HepG2 (cell line): ENCODE measurements at regions not wholly inside any gene's neighbourhood (a gene's known extent, or its start where the extent isn't known, plus 50 kb on each side); places are given as distances from the start of the nearest gene placed in this dataset.
A peak's percentile ranks its signal among the peaks of the same experiment; 100 is the strongest.

ENCODE experiments used
- CBX1 ChIP-seq: IDR thresholded peaks from one replicate; pipeline ENCODE4 v1.6.1; 2016; ENCODE audit warnings: antibody characterized with exemption, low read depth
- CCAR2 ChIP-seq: fragments of 200-400 bp; formaldehyde crosslinking; optimal IDR thresholded peaks from 2 replicates; pipeline ENCODE3; 2018; ENCODE audit warnings: low read depth, mild to moderate bottlenecking, low read length, moderate library complexity
- CEBPB ChIP-seq: IDR thresholded peaks from 2 replicates; pipeline ENCODE4 v1.6.1; 2011; ENCODE audit warnings: low read depth, low read length, improper control_type of control experiment, borderline replicate concordance
- KDM6A ChIP-seq: IDR thresholded peaks from 2 replicates; pipeline ENCODE4 v1.6.1; 2016; ENCODE audit warnings: low read depth
- RELA ChIP-seq: sonication (generic); formaldehyde crosslinking; IDR thresholded peaks from 2 replicates; pipeline ENCODE4 v1.4.0; 2020; ENCODE audit warnings: missing genetic modification reagents
- SOX5 ChIP-seq: IDR thresholded peaks from 2 replicates; pipeline ENCODE4 v1.6.1; 2016; ENCODE audit warnings: borderline replicate concordance
- SRSF4 ChIP-seq: fragments of 200-400 bp; formaldehyde crosslinking; IDR thresholded peaks from one replicate; pipeline ENCODE4 v1.6.1; 2018; ENCODE audit warnings: mild to moderate bottlenecking, low read depth, low read length, moderate library complexity; ENCODE audit not compliant: poor library complexity, severe bottlenecking
- TOPORS ChIP-seq: sonication (generic); formaldehyde crosslinking; IDR thresholded peaks from 2 replicates; pipeline ENCODE4 v1.8.0; 2023; ENCODE audit warnings: mild to moderate bottlenecking, missing genetic modification reagents
- ZNF205 ChIP-seq: IDR thresholded peaks from 2 replicates; pipeline ENCODE4 v1.6.1; 2018; ENCODE audit warnings: missing biosample characterization, missing genetic modification reagents
- ZNF274 ChIP-seq: sonication (generic); formaldehyde crosslinking; IDR thresholded peaks from 2 replicates; pipeline ENCODE4 v1.5.1; 2020; ENCODE audit warnings: mild to moderate bottlenecking, missing genetic modification reagents
- ZNF564 ChIP-seq: sonication (generic); formaldehyde crosslinking; IDR thresholded peaks from 2 replicates; pipeline ENCODE4 v1.8.1; 2023; ENCODE audit warnings: mild to moderate bottlenecking, missing genetic modification reagents
- ZNF781 ChIP-seq: sonication (generic); formaldehyde crosslinking; IDR thresholded peaks from 2 replicates; pipeline ENCODE4 v1.5.1; 2020; ENCODE audit warnings: borderline replicate concordance, mild to moderate bottlenecking, missing genetic modification reagents; ENCODE audit errors: not compliant biosample characterization
- ZNF792 ChIP-seq: IDR thresholded peaks from 2 replicates; pipeline ENCODE4 v1.6.1; 2016
- TF ChIP-seq, protein P1 (sequence below): sonication (generic); formaldehyde crosslinking; IDR thresholded peaks from one replicate; pipeline ENCODE4 v1.5.1; 2020; ENCODE audit warnings: mild to moderate bottlenecking, missing genetic modification reagents; ENCODE audit errors: not compliant biosample characterization
- TF ChIP-seq, protein P2 (sequence below): sonication (generic); formaldehyde crosslinking; IDR thresholded peaks from 2 replicates; pipeline ENCODE4; 2020; ENCODE audit warnings: missing genetic modification reagents, mild to moderate bottlenecking, borderline replicate concordance
- TF ChIP-seq, protein P3 (sequence below): sonication (generic); formaldehyde crosslinking; IDR thresholded peaks from 2 replicates; pipeline ENCODE4 v1.4.0; 2020; ENCODE audit warnings: low read depth, mild to moderate bottlenecking, missing genetic modification reagents
- TF ChIP-seq, protein P4 (sequence below): sonication (generic); formaldehyde crosslinking; IDR thresholded peaks from 2 replicates; pipeline ENCODE4 v1.5.0; 2020; ENCODE audit warnings: missing genetic modification reagents

DNA sequence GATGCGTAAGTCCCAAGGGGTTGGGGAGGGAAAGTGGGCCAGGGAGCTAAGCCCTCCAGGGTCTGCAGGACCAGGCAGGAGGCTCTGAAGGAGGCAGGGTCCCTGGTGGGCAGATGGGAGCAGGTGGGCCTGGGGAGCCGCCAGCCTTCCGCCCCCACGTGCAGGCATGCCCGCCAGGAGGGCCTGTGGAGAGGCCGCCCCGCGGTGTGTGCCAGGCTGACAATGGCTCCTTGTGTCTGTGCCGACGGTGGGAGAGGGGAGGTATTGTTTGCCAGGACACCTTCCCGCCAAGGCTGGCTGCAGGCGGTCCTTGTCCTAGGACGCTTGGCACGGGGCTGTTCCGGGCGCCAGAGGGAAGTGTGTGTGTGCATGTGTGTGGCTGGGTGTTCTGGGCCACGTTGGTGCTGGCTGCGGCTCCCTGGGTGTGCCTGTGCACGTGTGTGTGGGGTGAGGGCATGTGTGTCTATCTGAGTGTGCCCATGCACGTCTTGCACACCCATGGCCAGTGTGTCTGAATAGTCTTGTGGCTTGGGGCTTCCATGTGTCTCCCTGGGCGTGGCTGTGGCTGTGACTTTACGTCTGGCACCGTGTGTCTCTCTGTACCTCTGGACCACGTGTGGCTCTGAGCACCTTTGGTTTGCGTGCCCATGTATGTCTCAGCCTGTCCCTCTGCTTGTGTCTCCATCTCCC is 153.0 kb downstream of the CEBPB start (continued):
- TF ChIP-seq, protein P1, sequence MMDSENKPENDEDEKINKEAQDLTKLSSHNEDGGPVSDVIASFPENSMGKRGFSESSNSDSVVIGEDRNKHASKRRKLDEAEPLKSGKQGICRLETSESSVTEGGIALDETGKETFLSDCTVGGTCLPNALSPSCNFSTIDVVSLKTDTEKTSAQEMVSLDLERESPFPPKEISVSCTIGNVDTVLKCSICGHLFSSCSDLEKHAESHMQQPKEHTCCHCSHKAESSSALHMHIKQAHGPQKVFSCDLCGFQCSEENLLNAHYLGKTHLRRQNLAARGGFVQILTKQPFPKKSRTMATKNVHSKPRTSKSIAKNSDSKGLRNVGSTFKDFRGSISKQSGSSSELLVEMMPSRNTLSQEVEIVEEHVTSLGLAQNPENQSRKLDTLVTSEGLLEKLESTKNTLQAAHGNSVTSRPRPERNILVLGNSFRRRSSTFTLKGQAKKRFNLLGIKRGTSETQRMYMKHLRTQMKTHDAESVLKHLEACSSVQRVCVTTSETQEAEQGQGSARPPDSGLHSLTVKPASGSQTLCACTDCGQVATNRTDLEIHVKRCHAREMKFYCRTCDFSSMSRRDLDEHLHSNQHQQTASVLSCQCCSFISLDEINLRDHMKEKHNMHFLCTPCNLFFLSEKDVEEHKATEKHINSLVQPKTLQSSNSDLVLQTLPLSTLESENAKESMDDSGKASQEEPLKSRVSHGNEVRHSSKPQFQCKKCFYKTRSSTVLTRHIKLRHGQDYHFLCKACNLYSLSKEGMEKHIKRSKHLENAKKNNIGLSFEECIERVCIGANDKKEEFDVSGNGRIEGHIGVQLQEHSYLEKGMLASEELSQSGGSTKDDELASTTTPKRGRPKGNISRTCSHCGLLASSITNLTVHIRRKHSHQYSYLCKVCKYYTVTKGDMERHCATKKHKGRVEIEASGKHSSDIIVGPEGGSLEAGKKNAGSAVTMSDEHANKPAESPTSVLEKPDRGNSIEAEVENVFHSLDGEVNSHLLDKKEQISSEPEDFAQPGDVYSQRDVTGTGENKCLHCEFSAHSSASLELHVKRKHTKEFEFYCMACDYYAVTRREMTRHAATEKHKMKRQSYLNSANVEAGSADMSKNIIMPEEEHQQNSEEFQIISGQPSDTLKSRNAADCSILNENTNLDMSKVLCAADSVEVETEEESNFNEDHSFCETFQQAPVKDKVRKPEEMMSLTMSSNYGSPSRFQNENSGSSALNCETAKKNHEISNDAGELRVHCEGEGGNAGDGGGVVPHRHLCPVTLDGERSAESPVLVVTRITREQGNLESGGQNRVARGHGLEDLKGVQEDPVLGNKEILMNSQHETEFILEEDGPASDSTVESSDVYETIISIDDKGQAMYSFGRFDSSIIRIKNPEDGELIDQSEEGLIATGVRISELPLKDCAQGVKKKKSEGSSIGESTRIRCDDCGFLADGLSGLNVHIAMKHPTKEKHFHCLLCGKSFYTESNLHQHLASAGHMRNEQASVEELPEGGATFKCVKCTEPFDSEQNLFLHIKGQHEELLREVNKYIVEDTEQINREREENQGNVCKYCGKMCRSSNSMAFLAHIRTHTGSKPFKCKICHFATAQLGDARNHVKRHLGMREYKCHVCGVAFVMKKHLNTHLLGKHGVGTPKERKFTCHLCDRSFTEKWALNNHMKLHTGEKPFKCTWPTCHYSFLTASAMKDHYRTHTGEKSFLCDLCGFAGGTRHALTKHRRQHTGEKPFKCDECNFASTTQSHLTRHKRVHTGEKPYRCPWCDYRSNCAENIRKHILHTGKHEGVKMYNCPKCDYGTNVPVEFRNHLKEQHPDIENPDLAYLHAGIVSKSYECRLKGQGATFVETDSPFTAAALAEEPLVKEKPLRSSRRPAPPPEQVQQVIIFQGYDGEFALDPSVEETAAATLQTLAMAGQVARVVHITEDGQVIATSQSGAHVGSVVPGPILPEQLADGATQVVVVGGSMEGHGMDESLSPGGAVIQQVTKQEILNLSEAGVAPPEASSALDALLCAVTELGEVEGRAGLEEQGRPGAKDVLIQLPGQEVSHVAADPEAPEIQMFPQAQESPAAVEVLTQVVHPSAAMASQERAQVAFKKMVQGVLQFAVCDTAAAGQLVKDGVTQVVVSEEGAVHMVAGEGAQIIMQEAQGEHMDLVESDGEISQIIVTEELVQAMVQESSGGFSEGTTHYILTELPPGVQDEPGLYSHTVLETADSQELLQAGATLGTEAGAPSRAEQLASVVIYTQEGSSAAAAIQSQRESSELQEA (CRISPR knock-in tag) = no peak
- TF ChIP-seq CCAR2 (no peak), SOX5 (no peak; the same call in 1 of the 2 replicates), ZNF792 (CRISPR knock-in tag) (no peak), ZNF564 (CRISPR knock-in tag) (no peak), KDM6A (no peak), TOPORS (0 out of 2 replicates have a peak, but pooled peaks have one; percentile 34), RELA (CRISPR knock-in tag) (peak; percentile 32; the same call in 1 of the 2 replicates), CEBPB (no peak), ZNF781 (no peak), ZNF205 (CRISPR knock-in tag) (no peak), CBX1 (no peak), ZNF274 (CRISPR knock-in tag) (peak; percentile 69), SRSF4 (no peak)
- TF ChIP-seq, protein P2, sequence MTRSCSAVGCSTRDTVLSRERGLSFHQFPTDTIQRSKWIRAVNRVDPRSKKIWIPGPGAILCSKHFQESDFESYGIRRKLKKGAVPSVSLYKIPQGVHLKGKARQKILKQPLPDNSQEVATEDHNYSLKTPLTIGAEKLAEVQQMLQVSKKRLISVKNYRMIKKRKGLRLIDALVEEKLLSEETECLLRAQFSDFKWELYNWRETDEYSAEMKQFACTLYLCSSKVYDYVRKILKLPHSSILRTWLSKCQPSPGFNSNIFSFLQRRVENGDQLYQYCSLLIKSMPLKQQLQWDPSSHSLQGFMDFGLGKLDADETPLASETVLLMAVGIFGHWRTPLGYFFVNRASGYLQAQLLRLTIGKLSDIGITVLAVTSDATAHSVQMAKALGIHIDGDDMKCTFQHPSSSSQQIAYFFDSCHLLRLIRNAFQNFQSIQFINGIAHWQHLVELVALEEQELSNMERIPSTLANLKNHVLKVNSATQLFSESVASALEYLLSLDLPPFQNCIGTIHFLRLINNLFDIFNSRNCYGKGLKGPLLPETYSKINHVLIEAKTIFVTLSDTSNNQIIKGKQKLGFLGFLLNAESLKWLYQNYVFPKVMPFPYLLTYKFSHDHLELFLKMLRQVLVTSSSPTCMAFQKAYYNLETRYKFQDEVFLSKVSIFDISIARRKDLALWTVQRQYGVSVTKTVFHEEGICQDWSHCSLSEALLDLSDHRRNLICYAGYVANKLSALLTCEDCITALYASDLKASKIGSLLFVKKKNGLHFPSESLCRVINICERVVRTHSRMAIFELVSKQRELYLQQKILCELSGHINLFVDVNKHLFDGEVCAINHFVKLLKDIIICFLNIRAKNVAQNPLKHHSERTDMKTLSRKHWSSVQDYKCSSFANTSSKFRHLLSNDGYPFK (CRISPR knock-in tag) = 0 out of 2 replicates have a peak, but pooled peaks have one; percentile 36
- TF ChIP-seq, protein P3, sequence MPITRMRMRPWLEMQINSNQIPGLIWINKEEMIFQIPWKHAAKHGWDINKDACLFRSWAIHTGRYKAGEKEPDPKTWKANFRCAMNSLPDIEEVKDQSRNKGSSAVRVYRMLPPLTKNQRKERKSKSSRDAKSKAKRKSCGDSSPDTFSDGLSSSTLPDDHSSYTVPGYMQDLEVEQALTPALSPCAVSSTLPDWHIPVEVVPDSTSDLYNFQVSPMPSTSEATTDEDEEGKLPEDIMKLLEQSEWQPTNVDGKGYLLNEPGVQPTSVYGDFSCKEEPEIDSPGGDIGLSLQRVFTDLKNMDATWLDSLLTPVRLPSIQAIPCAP (CRISPR knock-in tag) = peak; percentile 73; the same call in 1 of the 2 replicates
- TF ChIP-seq, protein P4, sequence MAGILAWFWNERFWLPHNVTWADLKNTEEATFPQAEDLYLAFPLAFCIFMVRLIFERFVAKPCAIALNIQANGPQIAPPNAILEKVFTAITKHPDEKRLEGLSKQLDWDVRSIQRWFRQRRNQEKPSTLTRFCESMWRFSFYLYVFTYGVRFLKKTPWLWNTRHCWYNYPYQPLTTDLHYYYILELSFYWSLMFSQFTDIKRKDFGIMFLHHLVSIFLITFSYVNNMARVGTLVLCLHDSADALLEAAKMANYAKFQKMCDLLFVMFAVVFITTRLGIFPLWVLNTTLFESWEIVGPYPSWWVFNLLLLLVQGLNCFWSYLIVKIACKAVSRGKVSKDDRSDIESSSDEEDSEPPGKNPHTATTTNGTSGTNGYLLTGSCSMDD = no peak
